Mesothelial cell of epicardium (in vitro differentiated cells): ENCODE measurements at regions not wholly inside any gene's neighbourhood (a gene's known extent, or its start where the extent isn't known, plus 50 kb on each side); places are given as distances from the start of the nearest gene placed in this dataset.

Source experiments
- DNase-seq, 2 experiments: peaks; one replicate each; pipeline ENCODE4 v3.0.0; 2021; ENCODE audit warnings: low spot score in 2 of 2; ENCODE audit not compliant: unreplicated experiment in 2 of 2
- H3K27ac Mint-ChIP-seq: 2 replicates; pipeline ENCODE4 v1.8.0; 2021; ENCODE audit warnings: mixed read lengths
- H3K27me3 Mint-ChIP-seq: 2 replicates; pipeline ENCODE4 v1.8.0; 2021; ENCODE audit warnings: low read depth, mixed read lengths
- H3K36me3 Mint-ChIP-seq: 2 replicates; pipeline ENCODE4 v1.8.0; 2021; ENCODE audit warnings: mixed read lengths
- H3K4me1 Mint-ChIP-seq: 2 replicates; pipeline ENCODE4 v1.8.0; 2021; ENCODE audit warnings: mixed read lengths
- H3K4me3 Mint-ChIP-seq: 2 replicates; pipeline ENCODE4 v1.8.0; 2021; ENCODE audit warnings: mild to moderate bottlenecking, moderate library complexity, mixed read lengths
- H3K9me3 Mint-ChIP-seq: 2 replicates; pipeline ENCODE4 v1.8.0; 2021; ENCODE audit warnings: mixed read lengths
- CTCF ChIP-seq: fragments of 200-600 bp; sonication (generic); IDR thresholded peaks from one replicate; pipeline ENCODE4 v1.5.0; 2021; ENCODE audit warnings: antibody characterized with exemption; ENCODE audit not compliant: unreplicated experiment

DNA sequence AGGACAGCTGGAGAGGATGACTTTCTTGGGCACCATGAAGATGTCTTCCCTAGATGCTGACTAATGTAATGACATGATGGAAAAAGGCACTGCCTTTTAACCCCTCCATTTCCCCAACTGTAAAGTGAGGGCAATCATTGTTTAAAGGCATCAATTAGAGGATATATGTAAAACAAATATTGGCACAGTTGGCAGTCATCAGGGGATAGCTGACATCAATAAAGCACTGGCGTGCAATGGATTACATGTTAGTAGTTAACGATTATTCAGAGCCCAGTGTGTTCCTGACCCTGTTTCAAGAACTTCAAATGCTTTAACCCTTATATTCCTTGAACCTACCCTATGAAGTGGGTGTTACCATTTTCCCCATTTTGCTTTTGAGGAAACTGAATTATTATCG, 100.7 kb downstream of the TMEM114 start:
- no peaks in the 10 kb centered on the region for H3K4me1 Mint-ChIP-seq
- no peaks in the 10 kb centered on the region for H3K9me3 Mint-ChIP-seq
- no peak for DNase-seq
- TF ChIP-seq CTCF = no peak
- H3K27me3 Mint-ChIP-seq = peaks cover 55% of the 10 kb centered on the region
- no peak overlapping the region for H3K4me3 Mint-ChIP-seq
- H3K27ac Mint-ChIP-seq = no peak overlapping the region
- H3K36me3 Mint-ChIP-seq = no peaks in the 10 kb centered on the region

- peaks cover 48% of the 10 kb centered on the region for H3K27me3 Mint-ChIP-seq
- no peak overlapping the region for H3K27ac Mint-ChIP-seq
- H3K4me3 Mint-ChIP-seq = no peak overlapping the region
- H3K4me1 Mint-ChIP-seq = no peaks in the 10 kb centered on the region
- no peak for TF ChIP-seq CTCF
- DNase-seq = no peak
- H3K9me3 Mint-ChIP-seq = no peaks in the 10 kb centered on the region
- H3K36me3 Mint-ChIP-seq = no peaks in the 10 kb centered on the region
Observed at GRCh38 chr16:8486985-8487384, 103.3 kb downstream of the TMEM114 start.

DNA sequence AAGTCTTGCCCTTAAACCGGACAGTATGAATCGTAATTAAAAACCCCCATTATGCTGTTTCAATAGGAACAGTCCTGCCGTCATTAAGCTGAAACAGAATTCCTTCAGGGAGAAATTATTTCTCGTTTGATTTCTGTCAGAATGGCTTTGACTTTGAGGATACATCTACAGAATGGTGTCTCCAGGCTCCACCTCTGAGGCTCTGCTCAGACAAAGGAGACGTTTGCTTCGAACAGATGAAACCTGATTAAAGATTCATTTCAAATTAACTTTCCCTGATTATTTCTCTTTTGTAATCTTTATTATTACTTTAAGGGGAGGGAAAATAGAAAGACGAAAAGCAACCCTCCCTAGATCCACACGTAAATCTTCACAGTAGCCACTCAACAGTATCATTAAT, 106.9 kb downstream of the TMEM114 start:
- H3K4me1 Mint-ChIP-seq = no peaks in the 10 kb centered on the region
- no peak for TF ChIP-seq CTCF
- DNase-seq = no peak
- no peaks in the 10 kb centered on the region for H3K9me3 Mint-ChIP-seq
- no peaks in the 10 kb centered on the region for H3K36me3 Mint-ChIP-seq
- H3K27me3 Mint-ChIP-seq = peaks cover 46% of the 10 kb centered on the region
- no peak overlapping the region for H3K4me3 Mint-ChIP-seq
- H3K27ac Mint-ChIP-seq = no peak overlapping the region

- Mint-ChIP-seq H3K27me3 (peaks cover 38% of the 10 kb centered on the region), H3K36me3 (no peaks in the 10 kb centered on the region), H3K9me3 (no peaks in the 10 kb centered on the region), H3K4me3 (no peak overlapping the region), H3K27ac (no peak overlapping the region), H3K4me1 (no peaks in the 10 kb centered on the region)
- no peak for TF ChIP-seq CTCF
- DNase-seq = no peak
Observed at GRCh38 chr16:8481810-8482209, 108.5 kb downstream of the TMEM114 start.

- Mint-ChIP-seq H3K36me3 (no peaks in the 10 kb centered on the region), H3K4me3 (no peak overlapping the region), H3K27me3 (peaks cover 17% of the 10 kb centered on the region), H3K9me3 (no peaks in the 10 kb centered on the region), H3K27ac (no peak overlapping the region), H3K4me1 (no peaks in the 10 kb centered on the region)
- no peak for TF ChIP-seq CTCF
- no peak for DNase-seq
Observed at GRCh38 chr16:8476824-8477223, 113.5 kb downstream of the TMEM114 start.

- no peaks in the 10 kb centered on the region for H3K36me3 Mint-ChIP-seq
- no peak for DNase-seq
- no peak overlapping the region for H3K4me3 Mint-ChIP-seq
- peaks cover 17% of the 10 kb centered on the region for H3K27me3 Mint-ChIP-seq
- H3K27ac Mint-ChIP-seq = no peak overlapping the region
- TF ChIP-seq CTCF = no peak
- H3K9me3 Mint-ChIP-seq = no peaks in the 10 kb centered on the region
- no peaks in the 10 kb centered on the region for H3K4me1 Mint-ChIP-seq
Observed at GRCh38 chr16:8474587-8474986, 115.7 kb downstream of the TMEM114 start.
